H9 (cell line): ENCODE measurements at regions not wholly inside any gene's neighbourhood (a gene's known extent, or its start where the extent isn't known, plus 50 kb on each side); places are given as distances from the start of the nearest gene placed in this dataset.

Experiments
- DNase-seq: peaks from one replicate; pipeline ENCODE4 v3.0.0-alpha.2; 2017
- H2AFZ ChIP-seq: one replicate; pipeline ENCODE4 v1.6.1; 2013; ENCODE audit warnings: mild to moderate bottlenecking, low read length, control low read depth, moderate library complexity
- H2AK5ac ChIP-seq: 2 replicates; pipeline ENCODE4 v1.6.1; 2013; ENCODE audit warnings: low read length, control low read depth, mixed read lengths; ENCODE audit not compliant: insufficient read length
- H2BK120ac ChIP-seq: one replicate; pipeline ENCODE4 v1.6.1; 2013; ENCODE audit warnings: low read depth, mild to moderate bottlenecking, low read length, control low read depth, inconsistent platforms; ENCODE audit not compliant: poor library complexity, severe bottlenecking
- H2BK12ac ChIP-seq: 2 replicates; pipeline ENCODE4 v1.6.1; 2013; ENCODE audit warnings: low read length, control low read depth, mixed read lengths, low read depth; ENCODE audit not compliant: insufficient read length
- H2BK15ac ChIP-seq: 2 replicates; pipeline ENCODE4 v1.6.1; 2013; ENCODE audit warnings: low read depth, low read length, control low read depth
- H2BK20ac ChIP-seq: one replicate; pipeline ENCODE4 v1.6.1; 2013; ENCODE audit warnings: low read depth, mild to moderate bottlenecking, low read length, control low read depth, inconsistent platforms; ENCODE audit not compliant: poor library complexity, severe bottlenecking
- H2BK5ac ChIP-seq: 2 replicates; pipeline ENCODE4 v1.6.1; 2013; ENCODE audit warnings: low read length, control low read depth, mixed read lengths; ENCODE audit not compliant: insufficient read length
- H3K14ac ChIP-seq: 2 replicates; pipeline ENCODE4 v1.6.1; 2013; ENCODE audit warnings: low read length, control low read depth; ENCODE audit not compliant: insufficient read depth
- H3K18ac ChIP-seq: 2 replicates; pipeline ENCODE4 v1.6.1; 2013; ENCODE audit warnings: low read depth, mild to moderate bottlenecking, mixed read lengths, low read length, control low read depth; ENCODE audit not compliant: insufficient read length
- H3K23ac ChIP-seq: 2 replicates; pipeline ENCODE4 v1.6.1; 2013; ENCODE audit warnings: low read length, control low read depth, mixed read lengths, low read depth; ENCODE audit not compliant: insufficient read length
- H3K23me2 ChIP-seq: 2 replicates; pipeline ENCODE4 v1.6.1; 2013; ENCODE audit warnings: low read depth, mild to moderate bottlenecking, mixed read lengths, low read length, control low read depth; ENCODE audit not compliant: insufficient read length, poor library complexity, severe bottlenecking
- H3K27ac ChIP-seq: 2 replicates; pipeline ENCODE4 v1.5.1; 2013; ENCODE audit warnings: low read length, control low read depth, mixed read lengths, low read depth; ENCODE audit not compliant: insufficient read length
- H3K27me3 ChIP-seq: 2 replicates; pipeline ENCODE4 v1.6.1; 2013; ENCODE audit warnings: low read length, control low read depth, inconsistent platforms; ENCODE audit not compliant: insufficient read depth
- H3K4ac ChIP-seq: 2 replicates; pipeline ENCODE4 v1.6.1; 2013; ENCODE audit warnings: low read depth, mild to moderate bottlenecking, control low read depth, inconsistent platforms, low read length, moderate library complexity
- H3K4me1 ChIP-seq: 2 replicates; pipeline ENCODE4 v1.6.1; 2013; ENCODE audit warnings: low read length, control low read depth, inconsistent platforms; ENCODE audit not compliant: insufficient read depth
- H3K4me2 ChIP-seq: 2 replicates; pipeline ENCODE4 v1.6.1; 2013; ENCODE audit warnings: low read length, control low read depth, mixed read lengths; ENCODE audit not compliant: insufficient read length, insufficient read depth
- H3K56ac ChIP-seq: 2 replicates; pipeline ENCODE4 v1.6.1; 2013; ENCODE audit warnings: low read depth, mild to moderate bottlenecking, mixed read lengths, low read length, control low read depth; ENCODE audit not compliant: insufficient read length
- H3K79me1 ChIP-seq: 2 replicates; pipeline ENCODE4 v1.6.1; 2013; ENCODE audit warnings: low read depth, mild to moderate bottlenecking, moderate library complexity, low read length, control low read depth, inconsistent platforms; ENCODE audit not compliant: insufficient read depth, poor library complexity, severe bottlenecking
- H3K79me2 ChIP-seq: 2 replicates; pipeline ENCODE4 v1.6.1; 2013; ENCODE audit warnings: low read length, control low read depth, inconsistent platforms; ENCODE audit not compliant: insufficient read depth
- H3K9ac ChIP-seq: 2 replicates; pipeline ENCODE4 v1.6.1; 2013; ENCODE audit warnings: low read length, control low read depth, mixed read lengths; ENCODE audit not compliant: insufficient read length; ENCODE audit errors: extremely low read depth
- H3K9me3 ChIP-seq: one replicate; pipeline ENCODE4 v1.6.1; 2013; ENCODE audit warnings: low read depth, low read length, inconsistent platforms; ENCODE audit not compliant: control insufficient read depth
- H3T11ph ChIP-seq: one replicate; pipeline ENCODE4 v1.6.1; 2013; ENCODE audit warnings: mild to moderate bottlenecking, low read length, control low read depth, inconsistent platforms
- H4K20me1 ChIP-seq: one replicate; pipeline ENCODE4 v1.6.1; 2013; ENCODE audit not compliant: control insufficient read depth, insufficient read length, insufficient read depth
- H4K5ac ChIP-seq: 2 replicates; pipeline ENCODE4 v1.6.1; 2013; ENCODE audit warnings: low read depth, mild to moderate bottlenecking, mixed read lengths, low read length, control low read depth; ENCODE audit not compliant: insufficient read length
- H4K8ac ChIP-seq: replicated peaks from 2 replicates; pipeline ENCODE4 v1.6.1; 2013; ENCODE audit warnings: low read length, control low read depth, mixed read lengths, low read depth; ENCODE audit not compliant: insufficient read length
- H4K91ac ChIP-seq: 2 replicates; pipeline ENCODE4 v1.6.1; 2013; ENCODE audit warnings: low read depth, mild to moderate bottlenecking, moderate library complexity, mixed read lengths, low read length, control low read depth; ENCODE audit not compliant: insufficient read length
- H3K27ac Mint-ChIP-seq, 3 experiments: 2 replicates in 2 of 3; 3 replicates in 1 of 3; pipeline ENCODE4 v1.8.0; 2020 to 2021; ENCODE audit warnings: mixed read lengths in 3 of 3, mild to moderate bottlenecking in 1 of 3, moderate library complexity in 1 of 3
- H3K27me3 Mint-ChIP-seq: 2 replicates; pipeline ENCODE4 v1.8.0; 2021; ENCODE audit warnings: low read depth, mild to moderate bottlenecking, moderate library complexity, mixed read lengths
- H3K36me3 Mint-ChIP-seq, 3 experiments: 2 replicates in 2 of 3; 3 replicates in 1 of 3; pipeline ENCODE4 v1.8.0; 2020 to 2021; ENCODE audit warnings: low read depth in 3 of 3, mixed read lengths in 3 of 3; ENCODE audit not compliant: insufficient read depth in 1 of 3
- H3K4me1 Mint-ChIP-seq, 2 experiments: 2 replicates each; pipeline ENCODE4 v1.8.0; 2020; ENCODE audit warnings: mixed read lengths in 2 of 2
- H3K4me3 Mint-ChIP-seq, 2 experiments: 2 replicates in 1 of 2; 3 replicates in 1 of 2; pipeline ENCODE4 v1.8.0; 2020 to 2021; ENCODE audit warnings: mild to moderate bottlenecking in 2 of 2, mixed read lengths in 2 of 2, moderate library complexity in 1 of 2
- H3K9me3 Mint-ChIP-seq, 2 experiments: 2 replicates in 1 of 2; 3 replicates in 1 of 2; pipeline ENCODE4 v1.8.0; 2020; ENCODE audit warnings: mild to moderate bottlenecking in 2 of 2, mixed read lengths in 2 of 2, moderate library complexity in 1 of 2
- WGBS: extraction: QIAGEN DNeasy Blood & Tissue Kit; methylation state at CpG from one replicate; pipeline ENCODE4 v1.1.7; 2013; ENCODE audit warnings: missing lambda C conversion rate, low lambda C conversion rate, mixed read lengths; ENCODE audit not compliant: insufficient read length; ENCODE audit errors: extremely low coverage; 5-methylcytosine and 5-hydroxymethylcytosine counted together
- TF ChIP-seq, protein P1 (sequence below): fragments of 200-600 bp; sonication (generic); conservative IDR thresholded peaks from 3 replicates; pipeline ENCODE4 v1.8.0; 2021; ENCODE audit warnings: antibody characterized with exemption, mild to moderate bottlenecking

DNA sequence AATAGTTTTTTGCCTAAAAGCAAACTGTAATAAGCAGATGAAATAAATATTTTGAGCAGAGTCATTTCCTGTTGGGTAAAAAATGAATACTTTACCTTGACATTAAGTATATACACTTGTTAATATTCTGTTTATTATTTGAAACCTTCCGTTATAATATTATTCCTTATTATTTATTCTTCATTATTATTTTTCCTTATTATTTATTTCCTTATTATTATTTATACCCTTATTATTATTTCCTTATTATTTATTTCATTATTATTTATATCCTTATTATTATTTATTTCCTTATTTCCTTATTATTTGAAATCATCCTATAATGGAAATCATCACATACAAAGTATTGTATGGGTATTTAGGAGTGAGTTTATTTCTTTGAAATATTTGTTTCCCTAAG is 232.2 kb upstream of the RBBP8 start:
- H3K79me2 ChIP-seq = no peaks in the 10 kb centered on the region
- no CpG with 5 or more reads among the region's 1 CpG for WGBS
- no peaks in the 10 kb centered on the region for H3K4me1 ChIP-seq
- no peak overlapping the region for H3K18ac ChIP-seq
- no peak overlapping the region for H3K23ac ChIP-seq
- no peaks in the 10 kb centered on the region for H3K79me1 ChIP-seq
- no peak overlapping the region for H3K4me2 ChIP-seq
- H3K23me2 ChIP-seq = no peaks in the 10 kb centered on the region
- Mint-ChIP-seq H3K9me3 (no peaks in the 10 kb centered on the region), H3K27ac (no peak overlapping the region), H3K36me3 (no peaks in the 10 kb centered on the region), H3K4me1 (no peaks in the 10 kb centered on the region), H3K27me3 (0 out of 2 replicates have a peak, but pooled peaks cover 1% of the 10 kb centered on the region), H3K4me3 (no peak overlapping the region)
- no peak overlapping the region for H2BK12ac ChIP-seq
- H2AFZ ChIP-seq = no peak overlapping the region
- no peak overlapping the region for H2BK15ac ChIP-seq
- no peak overlapping the region for H3K9ac ChIP-seq
- H3K27ac ChIP-seq = no peak overlapping the region
- H3K4ac ChIP-seq = no peak overlapping the region
- H2BK120ac ChIP-seq = no peak overlapping the region
- no peak overlapping the region for H4K8ac ChIP-seq
- H4K91ac ChIP-seq = no peak overlapping the region
- no peaks in the 10 kb centered on the region for H4K20me1 ChIP-seq
- H3K14ac ChIP-seq = no peak overlapping the region
- H3T11ph ChIP-seq = no peak overlapping the region
- no peak overlapping the region for H2AK5ac ChIP-seq
- no peaks in the 10 kb centered on the region for H3K9me3 ChIP-seq
- DNase-seq = no peak
- no peak overlapping the region for H4K5ac ChIP-seq
- TF ChIP-seq, protein P1, sequence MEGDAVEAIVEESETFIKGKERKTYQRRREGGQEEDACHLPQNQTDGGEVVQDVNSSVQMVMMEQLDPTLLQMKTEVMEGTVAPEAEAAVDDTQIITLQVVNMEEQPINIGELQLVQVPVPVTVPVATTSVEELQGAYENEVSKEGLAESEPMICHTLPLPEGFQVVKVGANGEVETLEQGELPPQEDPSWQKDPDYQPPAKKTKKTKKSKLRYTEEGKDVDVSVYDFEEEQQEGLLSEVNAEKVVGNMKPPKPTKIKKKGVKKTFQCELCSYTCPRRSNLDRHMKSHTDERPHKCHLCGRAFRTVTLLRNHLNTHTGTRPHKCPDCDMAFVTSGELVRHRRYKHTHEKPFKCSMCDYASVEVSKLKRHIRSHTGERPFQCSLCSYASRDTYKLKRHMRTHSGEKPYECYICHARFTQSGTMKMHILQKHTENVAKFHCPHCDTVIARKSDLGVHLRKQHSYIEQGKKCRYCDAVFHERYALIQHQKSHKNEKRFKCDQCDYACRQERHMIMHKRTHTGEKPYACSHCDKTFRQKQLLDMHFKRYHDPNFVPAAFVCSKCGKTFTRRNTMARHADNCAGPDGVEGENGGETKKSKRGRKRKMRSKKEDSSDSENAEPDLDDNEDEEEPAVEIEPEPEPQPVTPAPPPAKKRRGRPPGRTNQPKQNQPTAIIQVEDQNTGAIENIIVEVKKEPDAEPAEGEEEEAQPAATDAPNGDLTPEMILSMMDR = no peak
- H2BK20ac ChIP-seq = no peak overlapping the region
- no peaks in the 10 kb centered on the region for H3K27me3 ChIP-seq
- no peak overlapping the region for H2BK5ac ChIP-seq
- H3K56ac ChIP-seq = no peak overlapping the region
